DOHH2 (cell line): ENCODE measurements at regions not wholly inside any gene's neighbourhood (a gene's known extent, or its start where the extent isn't known, plus 50 kb on each side); places are given as distances from the start of the nearest gene placed in this dataset.

ENCODE experiments used
- EZH2phosphoT487 ChIP-seq: fragments of 200-600 bp; sonication (generic); IDR thresholded peaks from 2 replicates; pipeline ENCODE4 v1.6.1; 2017; ENCODE audit warnings: borderline replicate concordance, mild to moderate bottlenecking, antibody characterized with exemption, low read length, moderate library complexity, mixed read lengths
- TF ChIP-seq, protein P1 (sequence below): fragments of 200-600 bp; sonication (generic); IDR thresholded peaks from one replicate; pipeline ENCODE4 v1.5.1; 2014; ENCODE audit warnings: antibody characterized with exemption, mild to moderate bottlenecking, low read depth, low read length; ENCODE audit not compliant: poor library complexity, severe bottlenecking

GRCh38 chr4:114444211-114444610, 154.4 kb upstream of the UGT8 start:
- TF ChIP-seq, protein P1, sequence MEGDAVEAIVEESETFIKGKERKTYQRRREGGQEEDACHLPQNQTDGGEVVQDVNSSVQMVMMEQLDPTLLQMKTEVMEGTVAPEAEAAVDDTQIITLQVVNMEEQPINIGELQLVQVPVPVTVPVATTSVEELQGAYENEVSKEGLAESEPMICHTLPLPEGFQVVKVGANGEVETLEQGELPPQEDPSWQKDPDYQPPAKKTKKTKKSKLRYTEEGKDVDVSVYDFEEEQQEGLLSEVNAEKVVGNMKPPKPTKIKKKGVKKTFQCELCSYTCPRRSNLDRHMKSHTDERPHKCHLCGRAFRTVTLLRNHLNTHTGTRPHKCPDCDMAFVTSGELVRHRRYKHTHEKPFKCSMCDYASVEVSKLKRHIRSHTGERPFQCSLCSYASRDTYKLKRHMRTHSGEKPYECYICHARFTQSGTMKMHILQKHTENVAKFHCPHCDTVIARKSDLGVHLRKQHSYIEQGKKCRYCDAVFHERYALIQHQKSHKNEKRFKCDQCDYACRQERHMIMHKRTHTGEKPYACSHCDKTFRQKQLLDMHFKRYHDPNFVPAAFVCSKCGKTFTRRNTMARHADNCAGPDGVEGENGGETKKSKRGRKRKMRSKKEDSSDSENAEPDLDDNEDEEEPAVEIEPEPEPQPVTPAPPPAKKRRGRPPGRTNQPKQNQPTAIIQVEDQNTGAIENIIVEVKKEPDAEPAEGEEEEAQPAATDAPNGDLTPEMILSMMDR: no peak
- TF ChIP-seq EZH2phosphoT487: no peak
